ENCODE measurements at regions not wholly inside any gene's neighbourhood (a gene's known extent, or its start where the extent isn't known, plus 50 kb on each side); places are given as distances from the start of the nearest gene placed in this dataset.
A peak's percentile ranks its signal among the peaks of the same experiment; 100 is the strongest.
"Not testable (repeated sequence)": the region's sequence is repeated elsewhere in the genome, so short reads cannot be mapped to it uniquely, and the experiment has no call there.

GRCh38 chr3:116512281-116512680 lies 67.0 kb upstream of the LSAMP start:
- no peak overlapping the region for H3K4me3 ChIP-seq (ENCODE audit: low read depth, low read length)
- DNase-seq (ENCODE audit: low read depth): no peak
- TF ChIP-seq CTCF (IDR thresholded peaks at IDR 0.05; ENCODE audit: control insufficient read depth, extremely low read depth, insufficient read depth): no peak

DNA sequence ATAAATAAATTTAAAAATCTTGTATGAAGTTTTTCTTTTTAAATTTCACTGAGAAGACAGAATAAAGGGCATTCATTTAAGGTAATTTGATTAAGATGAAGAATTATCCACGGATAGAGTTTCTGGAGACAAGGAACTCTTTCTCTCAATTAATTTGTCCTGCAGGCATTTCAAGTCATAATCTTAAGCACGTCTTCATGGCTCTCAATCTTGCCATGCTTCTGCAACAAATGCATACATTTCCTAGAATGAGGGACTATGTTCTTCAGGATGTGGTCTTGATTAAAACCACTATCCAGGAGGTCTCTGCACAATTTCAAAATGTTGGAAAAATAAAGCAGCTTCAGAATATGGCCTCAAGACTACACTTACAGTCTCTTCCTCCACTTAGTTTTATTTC lies 67.6 kb upstream of the LSAMP start:
- TF ChIP-seq CTCF (IDR thresholded peaks at IDR 0.05; ENCODE audit: control insufficient read depth, extremely low read depth, insufficient read depth): no peak
- H3K4me3 ChIP-seq (ENCODE audit: low read depth, low read length): no peak overlapping the region
- DNase-seq (ENCODE audit: low read depth): no peak

DNA sequence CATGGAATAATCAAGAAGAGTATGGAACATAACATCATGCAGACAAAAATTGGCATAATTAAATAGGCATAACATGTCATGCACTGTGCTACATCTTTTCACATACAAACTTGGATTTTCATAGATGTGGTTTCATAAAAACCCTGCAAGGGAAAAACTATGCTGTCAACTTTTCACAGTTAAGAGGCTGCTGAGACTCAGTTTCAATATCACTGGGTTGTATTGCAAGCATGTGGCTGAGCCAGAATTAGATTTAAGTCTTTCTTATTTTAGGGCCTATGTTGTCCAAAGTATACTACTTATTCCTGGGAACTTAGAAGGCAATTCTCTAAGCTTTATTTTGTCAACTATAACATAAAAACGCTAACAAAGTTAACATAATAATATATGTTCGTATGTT lies 70.7 kb upstream of the LSAMP start:
- H3K4me3 ChIP-seq (ENCODE audit: low read depth, low read length): no peak overlapping the region
- no peak for DNase-seq (ENCODE audit: low read depth)
- TF ChIP-seq CTCF (IDR thresholded peaks at IDR 0.05; ENCODE audit: control insufficient read depth, extremely low read depth, insufficient read depth): no peak

GRCh38 chr3:116517308-116517707 lies 72.0 kb upstream of the LSAMP start:
- no peak for DNase-seq (ENCODE audit: low read depth)
- H3K4me3 ChIP-seq (ENCODE audit: low read depth, low read length): no peak overlapping the region
- TF ChIP-seq CTCF (IDR thresholded peaks at IDR 0.05; ENCODE audit: control insufficient read depth, extremely low read depth, insufficient read depth): peak; percentile 34

DNA sequence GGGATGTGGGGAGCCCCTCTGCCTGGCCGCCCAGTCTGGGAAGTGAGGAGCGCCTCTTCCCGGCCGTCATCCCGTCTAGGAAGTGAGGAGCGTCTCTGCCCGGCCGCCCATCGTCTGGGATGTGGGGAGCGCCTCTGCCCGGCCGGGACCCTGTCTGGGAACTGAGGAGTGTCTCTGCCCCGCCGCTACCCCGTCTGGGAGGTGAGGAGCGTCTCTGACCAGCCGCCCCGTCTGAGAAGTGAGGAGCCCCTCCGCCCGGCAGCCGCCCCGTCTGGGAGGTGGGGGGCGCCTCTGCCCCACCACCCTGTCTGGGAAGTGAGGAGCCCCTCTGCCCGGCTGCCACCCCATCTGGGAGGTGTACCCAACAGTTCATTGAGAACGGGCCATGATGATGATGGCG lies 73.8 kb upstream of the LSAMP start:
- H3K4me3 ChIP-seq (ENCODE audit: low read depth, low read length); DNase-seq (ENCODE audit: low read depth): not testable (repeated sequence)

DNA sequence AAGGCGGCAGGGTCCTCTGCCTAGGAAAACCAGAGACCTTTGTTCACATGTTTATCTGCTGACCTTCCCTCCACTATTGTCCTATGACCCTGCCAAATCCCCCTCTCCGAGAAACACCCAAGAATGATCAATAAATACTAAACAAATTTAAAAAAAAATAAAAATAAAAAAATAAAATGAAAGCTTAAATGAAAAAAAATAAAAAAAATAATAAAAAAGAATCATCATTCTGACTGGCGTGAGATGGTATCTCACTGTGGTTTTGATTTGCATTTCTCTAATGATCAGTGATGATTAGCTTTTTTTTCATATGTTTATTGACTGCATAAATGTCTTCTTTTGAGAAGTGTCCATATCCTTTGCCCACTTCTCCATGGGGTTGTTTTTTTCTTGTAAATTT lies 74.5 kb upstream of the LSAMP start:
- not testable (repeated sequence) for DNase-seq (ENCODE audit: low read depth); H3K4me3 ChIP-seq (ENCODE audit: low read depth, low read length)

GRCh38 chr3:116524453-116525210 lies 79.3 kb upstream of the LSAMP start:
- DNase-seq (ENCODE audit: low read depth): no peak
- no peak for TF ChIP-seq CTCF (IDR thresholded peaks at IDR 0.05; ENCODE audit: control insufficient read depth, extremely low read depth, insufficient read depth)
- H3K4me3 ChIP-seq (ENCODE audit: low read depth, low read length): no peak overlapping the region

GRCh38 chr3:116552246-116552645 lies 107.0 kb upstream of the LSAMP start:
- no peak for DNase-seq (ENCODE audit: low read depth)
- H3K4me3 ChIP-seq (ENCODE audit: low read depth, low read length): no peak overlapping the region
- TF ChIP-seq CTCF (IDR thresholded peaks at IDR 0.05; ENCODE audit: control insufficient read depth, extremely low read depth, insufficient read depth): no peak

Measured in LNCaP clone FGC (cell line).